H9 (cell line): ENCODE measurements at regions not wholly inside any gene's neighbourhood (a gene's known extent, or its start where the extent isn't known, plus 50 kb on each side); places are given as distances from the start of the nearest gene placed in this dataset.

ENCODE experiments used
- DNase-seq: peaks from one replicate; pipeline ENCODE4 v3.0.0-alpha.2; 2017
- H2AFZ ChIP-seq: one replicate; pipeline ENCODE4 v1.6.1; 2013; ENCODE audit warnings: mild to moderate bottlenecking, low read length, control low read depth, moderate library complexity
- H2AK5ac ChIP-seq: 2 replicates; pipeline ENCODE4 v1.6.1; 2013; ENCODE audit warnings: low read length, control low read depth, mixed read lengths; ENCODE audit not compliant: insufficient read length
- H2BK120ac ChIP-seq: one replicate; pipeline ENCODE4 v1.6.1; 2013; ENCODE audit warnings: low read depth, mild to moderate bottlenecking, low read length, control low read depth, inconsistent platforms; ENCODE audit not compliant: poor library complexity, severe bottlenecking
- H2BK12ac ChIP-seq: 2 replicates; pipeline ENCODE4 v1.6.1; 2013; ENCODE audit warnings: low read length, control low read depth, mixed read lengths, low read depth; ENCODE audit not compliant: insufficient read length
- H2BK15ac ChIP-seq: 2 replicates; pipeline ENCODE4 v1.6.1; 2013; ENCODE audit warnings: low read depth, low read length, control low read depth
- H2BK20ac ChIP-seq: one replicate; pipeline ENCODE4 v1.6.1; 2013; ENCODE audit warnings: low read depth, mild to moderate bottlenecking, low read length, control low read depth, inconsistent platforms; ENCODE audit not compliant: poor library complexity, severe bottlenecking
- H2BK5ac ChIP-seq: 2 replicates; pipeline ENCODE4 v1.6.1; 2013; ENCODE audit warnings: low read length, control low read depth, mixed read lengths; ENCODE audit not compliant: insufficient read length
- H3K14ac ChIP-seq: 2 replicates; pipeline ENCODE4 v1.6.1; 2013; ENCODE audit warnings: low read length, control low read depth; ENCODE audit not compliant: insufficient read depth
- H3K18ac ChIP-seq: 2 replicates; pipeline ENCODE4 v1.6.1; 2013; ENCODE audit warnings: low read depth, mild to moderate bottlenecking, mixed read lengths, low read length, control low read depth; ENCODE audit not compliant: insufficient read length
- H3K23ac ChIP-seq: 2 replicates; pipeline ENCODE4 v1.6.1; 2013; ENCODE audit warnings: low read length, control low read depth, mixed read lengths, low read depth; ENCODE audit not compliant: insufficient read length
- H3K23me2 ChIP-seq: 2 replicates; pipeline ENCODE4 v1.6.1; 2013; ENCODE audit warnings: low read depth, mild to moderate bottlenecking, mixed read lengths, low read length, control low read depth; ENCODE audit not compliant: insufficient read length, poor library complexity, severe bottlenecking
- H3K27ac ChIP-seq: 2 replicates; pipeline ENCODE4 v1.5.1; 2013; ENCODE audit warnings: low read length, control low read depth, mixed read lengths, low read depth; ENCODE audit not compliant: insufficient read length
- H3K27me3 ChIP-seq: 2 replicates; pipeline ENCODE4 v1.6.1; 2013; ENCODE audit warnings: low read length, control low read depth, inconsistent platforms; ENCODE audit not compliant: insufficient read depth
- H3K4ac ChIP-seq: 2 replicates; pipeline ENCODE4 v1.6.1; 2013; ENCODE audit warnings: low read depth, mild to moderate bottlenecking, control low read depth, inconsistent platforms, low read length, moderate library complexity
- H3K4me1 ChIP-seq: 2 replicates; pipeline ENCODE4 v1.6.1; 2013; ENCODE audit warnings: low read length, control low read depth, inconsistent platforms; ENCODE audit not compliant: insufficient read depth
- H3K4me2 ChIP-seq: 2 replicates; pipeline ENCODE4 v1.6.1; 2013; ENCODE audit warnings: low read length, control low read depth, mixed read lengths; ENCODE audit not compliant: insufficient read length, insufficient read depth
- H3K56ac ChIP-seq: 2 replicates; pipeline ENCODE4 v1.6.1; 2013; ENCODE audit warnings: low read depth, mild to moderate bottlenecking, mixed read lengths, low read length, control low read depth; ENCODE audit not compliant: insufficient read length
- H3K79me1 ChIP-seq: 2 replicates; pipeline ENCODE4 v1.6.1; 2013; ENCODE audit warnings: low read depth, mild to moderate bottlenecking, moderate library complexity, low read length, control low read depth, inconsistent platforms; ENCODE audit not compliant: insufficient read depth, poor library complexity, severe bottlenecking
- H3K79me2 ChIP-seq: 2 replicates; pipeline ENCODE4 v1.6.1; 2013; ENCODE audit warnings: low read length, control low read depth, inconsistent platforms; ENCODE audit not compliant: insufficient read depth
- H3K9ac ChIP-seq: 2 replicates; pipeline ENCODE4 v1.6.1; 2013; ENCODE audit warnings: low read length, control low read depth, mixed read lengths; ENCODE audit not compliant: insufficient read length; ENCODE audit errors: extremely low read depth
- H3K9me3 ChIP-seq: one replicate; pipeline ENCODE4 v1.6.1; 2013; ENCODE audit warnings: low read depth, low read length, inconsistent platforms; ENCODE audit not compliant: control insufficient read depth
- H3T11ph ChIP-seq: one replicate; pipeline ENCODE4 v1.6.1; 2013; ENCODE audit warnings: mild to moderate bottlenecking, low read length, control low read depth, inconsistent platforms
- H4K20me1 ChIP-seq: one replicate; pipeline ENCODE4 v1.6.1; 2013; ENCODE audit not compliant: control insufficient read depth, insufficient read length, insufficient read depth
- H4K5ac ChIP-seq: 2 replicates; pipeline ENCODE4 v1.6.1; 2013; ENCODE audit warnings: low read depth, mild to moderate bottlenecking, mixed read lengths, low read length, control low read depth; ENCODE audit not compliant: insufficient read length
- H4K8ac ChIP-seq: replicated peaks from 2 replicates; pipeline ENCODE4 v1.6.1; 2013; ENCODE audit warnings: low read length, control low read depth, mixed read lengths, low read depth; ENCODE audit not compliant: insufficient read length
- H4K91ac ChIP-seq: 2 replicates; pipeline ENCODE4 v1.6.1; 2013; ENCODE audit warnings: low read depth, mild to moderate bottlenecking, moderate library complexity, mixed read lengths, low read length, control low read depth; ENCODE audit not compliant: insufficient read length
- H3K27ac Mint-ChIP-seq, 3 experiments: 2 replicates in 2 of 3; 3 replicates in 1 of 3; pipeline ENCODE4 v1.8.0; 2020 to 2021; ENCODE audit warnings: mixed read lengths in 3 of 3, mild to moderate bottlenecking in 1 of 3, moderate library complexity in 1 of 3
- H3K27me3 Mint-ChIP-seq: 2 replicates; pipeline ENCODE4 v1.8.0; 2021; ENCODE audit warnings: low read depth, mild to moderate bottlenecking, moderate library complexity, mixed read lengths
- H3K36me3 Mint-ChIP-seq, 3 experiments: 2 replicates in 2 of 3; 3 replicates in 1 of 3; pipeline ENCODE4 v1.8.0; 2020 to 2021; ENCODE audit warnings: low read depth in 3 of 3, mixed read lengths in 3 of 3; ENCODE audit not compliant: insufficient read depth in 1 of 3
- H3K4me1 Mint-ChIP-seq, 2 experiments: 2 replicates each; pipeline ENCODE4 v1.8.0; 2020; ENCODE audit warnings: mixed read lengths in 2 of 2
- H3K4me3 Mint-ChIP-seq, 2 experiments: 2 replicates in 1 of 2; 3 replicates in 1 of 2; pipeline ENCODE4 v1.8.0; 2020 to 2021; ENCODE audit warnings: mild to moderate bottlenecking in 2 of 2, mixed read lengths in 2 of 2, moderate library complexity in 1 of 2
- H3K9me3 Mint-ChIP-seq, 2 experiments: 2 replicates in 1 of 2; 3 replicates in 1 of 2; pipeline ENCODE4 v1.8.0; 2020; ENCODE audit warnings: mild to moderate bottlenecking in 2 of 2, mixed read lengths in 2 of 2, moderate library complexity in 1 of 2
- WGBS: extraction: QIAGEN DNeasy Blood & Tissue Kit; methylation state at CpG from one replicate; pipeline ENCODE4 v1.1.7; 2013; ENCODE audit warnings: missing lambda C conversion rate, low lambda C conversion rate, mixed read lengths; ENCODE audit not compliant: insufficient read length; ENCODE audit errors: extremely low coverage; 5-methylcytosine and 5-hydroxymethylcytosine counted together
- TF ChIP-seq, protein P1 (sequence below): fragments of 200-600 bp; sonication (generic); conservative IDR thresholded peaks from 3 replicates; pipeline ENCODE4 v1.8.0; 2021; ENCODE audit warnings: antibody characterized with exemption, mild to moderate bottlenecking

DNA sequence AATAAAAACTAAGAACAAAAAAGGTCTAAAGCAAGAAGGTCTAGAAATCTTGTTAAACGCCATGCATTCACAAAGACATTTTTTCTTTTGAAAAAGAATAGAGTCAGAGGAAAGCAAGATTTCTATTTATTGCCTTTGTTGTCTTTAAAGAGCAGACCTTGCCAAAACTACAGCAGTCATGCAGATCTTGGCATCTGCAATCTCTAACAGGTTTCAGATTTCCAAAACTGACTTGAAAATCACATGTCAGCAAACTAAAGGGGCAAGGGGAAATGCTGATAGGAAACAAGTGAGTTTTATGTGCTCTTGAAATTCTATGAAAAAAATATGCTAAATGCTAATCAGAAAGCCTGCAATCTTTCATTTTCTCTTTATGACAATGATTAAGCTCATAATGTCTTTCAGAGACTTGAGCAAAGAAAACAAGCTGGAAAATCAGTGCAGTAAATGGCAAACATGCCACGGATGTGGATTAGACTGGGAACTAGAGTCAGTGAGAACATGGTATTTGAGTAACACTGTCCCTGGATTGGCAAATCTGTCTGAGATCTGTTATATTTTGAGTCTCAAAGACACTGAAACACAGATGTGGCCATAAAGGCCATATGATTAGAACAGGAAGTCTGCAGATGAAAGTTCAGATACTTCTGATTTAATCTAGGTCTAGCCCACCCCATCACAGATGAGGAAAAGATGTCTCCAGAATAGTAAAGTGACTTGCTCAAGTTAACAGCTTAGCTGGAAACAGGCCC is 361.4 kb upstream of the RPS23 start:
- whole genome bisulfite sequencing = no CpG with 5 or more reads among the region's 2 CpGs
- Histone ChIP-seq H3K56ac (no peak overlapping the region), H3K4me1 (no peaks in the 10 kb centered on the region; the same call in 1 of the 2 replicates), H3K23me2 (no peaks in the 10 kb centered on the region), H3K4ac (no peak overlapping the region), H2BK15ac (no peak overlapping the region), H3T11ph (no peak overlapping the region), H4K20me1 (no peaks in the 10 kb centered on the region), H3K9ac (no peak overlapping the region), H3K18ac (no peak overlapping the region), H3K79me2 (no peaks in the 10 kb centered on the region), H4K91ac (no peak overlapping the region), H3K79me1 (no peaks in the 10 kb centered on the region), H3K4me2 (no peak overlapping the region), H3K23ac (no peak overlapping the region), H3K14ac (no peak overlapping the region), H3K27me3 (no peaks in the 10 kb centered on the region), H2BK120ac (no peak overlapping the region), H2BK5ac (no peak overlapping the region), H3K27ac (no peak overlapping the region), H2AK5ac (no peak overlapping the region), H2AFZ (no peak overlapping the region), H3K9me3 (no peaks in the 10 kb centered on the region), H4K5ac (no peak overlapping the region), H4K8ac (no peak overlapping the region), H2BK12ac (no peak overlapping the region), H2BK20ac (no peak overlapping the region)
- Mint-ChIP-seq H3K4me3 (no peak overlapping the region), H3K27ac (no peak overlapping the region), H3K36me3 (no peaks in the 10 kb centered on the region), H3K4me1 (peaks cover 10 to 26% of the 10 kb centered on the region in 2 experiments), H3K9me3 (no peaks in the 10 kb centered on the region), H3K27me3 (no peaks in the 10 kb centered on the region)
- TF ChIP-seq, protein P1, sequence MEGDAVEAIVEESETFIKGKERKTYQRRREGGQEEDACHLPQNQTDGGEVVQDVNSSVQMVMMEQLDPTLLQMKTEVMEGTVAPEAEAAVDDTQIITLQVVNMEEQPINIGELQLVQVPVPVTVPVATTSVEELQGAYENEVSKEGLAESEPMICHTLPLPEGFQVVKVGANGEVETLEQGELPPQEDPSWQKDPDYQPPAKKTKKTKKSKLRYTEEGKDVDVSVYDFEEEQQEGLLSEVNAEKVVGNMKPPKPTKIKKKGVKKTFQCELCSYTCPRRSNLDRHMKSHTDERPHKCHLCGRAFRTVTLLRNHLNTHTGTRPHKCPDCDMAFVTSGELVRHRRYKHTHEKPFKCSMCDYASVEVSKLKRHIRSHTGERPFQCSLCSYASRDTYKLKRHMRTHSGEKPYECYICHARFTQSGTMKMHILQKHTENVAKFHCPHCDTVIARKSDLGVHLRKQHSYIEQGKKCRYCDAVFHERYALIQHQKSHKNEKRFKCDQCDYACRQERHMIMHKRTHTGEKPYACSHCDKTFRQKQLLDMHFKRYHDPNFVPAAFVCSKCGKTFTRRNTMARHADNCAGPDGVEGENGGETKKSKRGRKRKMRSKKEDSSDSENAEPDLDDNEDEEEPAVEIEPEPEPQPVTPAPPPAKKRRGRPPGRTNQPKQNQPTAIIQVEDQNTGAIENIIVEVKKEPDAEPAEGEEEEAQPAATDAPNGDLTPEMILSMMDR = no peak
- no peak for DNase-seq
